GM23248 (cell line): ENCODE measurements at regions not wholly inside any gene's neighbourhood (a gene's known extent, or its start where the extent isn't known, plus 50 kb on each side); places are given as distances from the start of the nearest gene placed in this dataset.

ENCODE experiments used
- DNase-seq: peaks from one replicate; pipeline ENCODE4 v3.0.0-alpha.2; 2015
- H2AFZ ChIP-seq: fragments of 200-600 bp; sonication (generic); 2 replicates; pipeline ENCODE4 v1.6.1; 2016; ENCODE audit warnings: antibody characterized with exemption
- H3F3A ChIP-seq: fragments of 200-600 bp; sonication (generic); 2 replicates; pipeline ENCODE4 v1.6.1; 2016; ENCODE audit warnings: mild to moderate bottlenecking, antibody characterized with exemption, mixed run types; ENCODE audit not compliant: insufficient read depth
- H3K27ac ChIP-seq: fragments of 200-600 bp; sonication (generic); 2 replicates; pipeline ENCODE4 v1.5.1; 2016; ENCODE audit warnings: mild to moderate bottlenecking
- H3K27me3 ChIP-seq: fragments of 200-600 bp; sonication (generic); replicated peaks from 2 replicates; pipeline ENCODE4 v1.6.1; 2016; ENCODE audit warnings: mild to moderate bottlenecking; ENCODE audit not compliant: insufficient read depth
- H3K36me3 ChIP-seq: fragments of 200-600 bp; sonication (generic); 2 replicates; pipeline ENCODE4 v1.6.1; 2016; ENCODE audit warnings: low read depth, mild to moderate bottlenecking
- H3K4me1 ChIP-seq: fragments of 200-600 bp; sonication (generic); 2 replicates; pipeline ENCODE4 v1.6.1; 2016; ENCODE audit warnings: mild to moderate bottlenecking; ENCODE audit not compliant: insufficient read depth
- H3K4me2 ChIP-seq: fragments of 200-600 bp; sonication (generic); one replicate; pipeline ENCODE4 v1.6.1; 2016; ENCODE audit warnings: mild to moderate bottlenecking; ENCODE audit not compliant: unreplicated experiment
- H3K4me3 ChIP-seq: fragments of 200-600 bp; sonication (generic); 2 replicates; pipeline ENCODE4 v1.5.1; 2016; ENCODE audit warnings: mild to moderate bottlenecking
- H3K79me2 ChIP-seq: fragments of 200-600 bp; sonication (generic); 2 replicates; pipeline ENCODE4 v1.6.1; 2016; ENCODE audit warnings: mild to moderate bottlenecking; ENCODE audit not compliant: insufficient read depth
- H3K9ac ChIP-seq: fragments of 200-600 bp; sonication (generic); 2 replicates; pipeline ENCODE4 v1.6.1; 2016; ENCODE audit warnings: mild to moderate bottlenecking
- H3K9me2 ChIP-seq: fragments of 200-600 bp; sonication (generic); 2 replicates; pipeline ENCODE4 v1.6.1; 2016; ENCODE audit warnings: mixed run types, mild to moderate bottlenecking, moderate library complexity; ENCODE audit not compliant: insufficient read depth
- H3K9me3 ChIP-seq: fragments of 200-600 bp; sonication (generic); one replicate; pipeline ENCODE4 v1.6.1; 2017; ENCODE audit warnings: low read depth
- H4K20me1 ChIP-seq: fragments of 200-600 bp; sonication (generic); 2 replicates; pipeline ENCODE4 v1.6.0; 2016; ENCODE audit not compliant: insufficient read depth
- EZH2 ChIP-seq: fragments of 200-600 bp; sonication (generic); IDR thresholded peaks from 2 replicates; pipeline ENCODE4 v1.6.1; 2018; ENCODE audit warnings: antibody characterized with exemption, mild to moderate bottlenecking; ENCODE audit not compliant: insufficient read depth, poor library complexity, severe bottlenecking
- EZH2phosphoT487 ChIP-seq: fragments of 200-600 bp; sonication (generic); IDR thresholded peaks from 2 replicates; pipeline ENCODE4 v1.6.1; 2018; ENCODE audit warnings: antibody characterized with exemption, moderate library complexity, mild to moderate bottlenecking, low read depth; ENCODE audit not compliant: insufficient read depth
- WGBS, 2 experiments: methylation state at CpG; one replicate each; pipeline ENCODE4 v1.1.6; 2015 to 2017; ENCODE audit warnings: low lambda C conversion rate in 2 of 2, low coverage in 1 of 2; ENCODE audit errors: missing lambda C conversion rate in 2 of 2; 5-methylcytosine and 5-hydroxymethylcytosine counted together
- in situ Hi-C: fragments of 300-500 bp; cut with MboI; formaldehyde crosslinking; loops from 2 replicates; pipeline ENCODE4 v1.15.0; 2020

- H3K9me2 ChIP-seq = no peaks in the 10 kb centered on the region
- peak; percentile 94 for DNase-seq
- peak overlapping the region; percentile 63; the same call in 1 of the 2 replicates for H3K27ac ChIP-seq
- TF ChIP-seq EZH2 (no peak), EZH2phosphoT487 (peak; percentile 98)
- no peak overlapping the region for H3K4me3 ChIP-seq
- peaks cover 38% of the 10 kb centered on the region for H3F3A ChIP-seq
- H3K4me1 ChIP-seq = peaks cover 42% of the 10 kb centered on the region
- H4K20me1 ChIP-seq = no peaks in the 10 kb centered on the region
- H3K79me2 ChIP-seq = no peaks in the 10 kb centered on the region
- H2AFZ ChIP-seq = no peak overlapping the region
- 0 to 3% methylated on average over 2 of the region's 2 CpGs for WGBS, 2 experiments
- no peak overlapping the region for H3K9ac ChIP-seq
- H3K36me3 ChIP-seq = no peaks in the 10 kb centered on the region
- in situ Hi-C loops = loop anchor here (5.0 kb wide), 1 partner anchor 218 kb away; no protein-coding TSS in a partner anchor
- peak overlapping the region; percentile 8 for H3K4me2 ChIP-seq
- H3K27me3 ChIP-seq = peaks cover 28% of the 10 kb centered on the region
- no peaks in the 10 kb centered on the region for H3K9me3 ChIP-seq
Measured at GRCh38 chr4:15234856-15235126, 193.0 kb upstream of the C1QTNF7 start.

- no peak for DNase-seq
- H4K20me1 ChIP-seq = no peaks in the 10 kb centered on the region
- H2AFZ ChIP-seq = no peak overlapping the region
- WGBS, 2 experiments = 17 to 38% methylated on average over 2 of the region's 2 CpGs
- TF ChIP-seq EZH2phosphoT487 (no peak), EZH2 (no peak)
- H3K4me2 ChIP-seq = peak overlapping the region; percentile 8
- no peak overlapping the region for H3K4me3 ChIP-seq
- in situ Hi-C loops = loop anchor here (5.0 kb wide), 1 partner anchor 217 kb away; no protein-coding TSS in a partner anchor
- no peak overlapping the region for H3K9ac ChIP-seq
- no peaks in the 10 kb centered on the region for H3K79me2 ChIP-seq
- no peak overlapping the region for H3K27ac ChIP-seq
- no peaks in the 10 kb centered on the region for H3K36me3 ChIP-seq
- peaks cover 30% of the 10 kb centered on the region for H3K27me3 ChIP-seq
- no peaks in the 10 kb centered on the region for H3K9me2 ChIP-seq
- peaks cover 38% of the 10 kb centered on the region for H3F3A ChIP-seq
- no peaks in the 10 kb centered on the region for H3K9me3 ChIP-seq
- H3K4me1 ChIP-seq = peaks cover 42% of the 10 kb centered on the region
Measured at GRCh38 chr4:15235135-15235534, 192.7 kb upstream of the C1QTNF7 start.

GRCh38 chr4:15237648-15238230 is 190.1 kb upstream of the C1QTNF7 start:
- no peak for DNase-seq

GRCh38 chr4:15238720-15239119 is 189.1 kb upstream of the C1QTNF7 start:
- H3K4me2 ChIP-seq = no peak overlapping the region
- 48 to 51% methylated on average over 3 of the region's 3 CpGs for WGBS, 2 experiments
- peaks cover 24% of the 10 kb centered on the region for H3F3A ChIP-seq
- no peaks in the 10 kb centered on the region for H4K20me1 ChIP-seq
- H3K27ac ChIP-seq = no peak overlapping the region
- peaks cover 21% of the 10 kb centered on the region for H3K4me1 ChIP-seq
- H3K9me3 ChIP-seq = no peaks in the 10 kb centered on the region
- no peak for TF ChIP-seq EZH2
- no peaks in the 10 kb centered on the region for H3K79me2 ChIP-seq
- in situ Hi-C loops = loop anchor here (5.0 kb wide), 1 partner anchor 214 kb away; no protein-coding TSS in a partner anchor
- H3K9ac ChIP-seq = no peak overlapping the region
- peaks cover 40% of the 10 kb centered on the region for H3K27me3 ChIP-seq
- no peaks in the 10 kb centered on the region for H3K36me3 ChIP-seq
- DNase-seq = peak; percentile 71
- no peak overlapping the region for H3K4me3 ChIP-seq
- H3K9me2 ChIP-seq = no peaks in the 10 kb centered on the region
- H2AFZ ChIP-seq = no peak overlapping the region

More at GRCh38 chr4:15237648-15238230, 190.1 kb upstream of the C1QTNF7 start:
- H3K9me2 ChIP-seq = no peaks in the 10 kb centered on the region
- H2AFZ ChIP-seq = no peak overlapping the region
- H3K27ac ChIP-seq = no peak overlapping the region
- H3K36me3 ChIP-seq = no peaks in the 10 kb centered on the region
- in situ Hi-C loops = loop anchor here (5.0 kb wide), 1 partner anchor 215 kb away; no protein-coding TSS in a partner anchor
- peaks cover 40% of the 10 kb centered on the region for H3K27me3 ChIP-seq
- H4K20me1 ChIP-seq = no peaks in the 10 kb centered on the region
- 16 to 20% methylated on average over 3 of the region's 3 CpGs for WGBS, 2 experiments
- H3K9me3 ChIP-seq = no peaks in the 10 kb centered on the region
- no peak overlapping the region for H3K4me2 ChIP-seq
- H3K9ac ChIP-seq = no peak overlapping the region
- no peak for TF ChIP-seq EZH2phosphoT487
- TF ChIP-seq EZH2 = no peak
- peaks cover 34% of the 10 kb centered on the region for H3F3A ChIP-seq
- peaks cover 31% of the 10 kb centered on the region for H3K4me1 ChIP-seq
- no peaks in the 10 kb centered on the region for H3K79me2 ChIP-seq
- no peak overlapping the region for H3K4me3 ChIP-seq
